ENCODE measurements at regions not wholly inside any gene's neighbourhood (a gene's known extent, or its start where the extent isn't known, plus 50 kb on each side); places are given as distances from the start of the nearest gene placed in this dataset.

GRCh38 chr13:34502011-34502410 lies 440.1 kb upstream of the NBEA start:
- TF ChIP-seq CTCF (IDR thresholded peaks at IDR 0.05; ENCODE audit: borderline replicate concordance, extremely low read depth, low read length, poor library complexity, severe bottlenecking) (no peak), EZH2 (IDR thresholded peaks at IDR 0.05; ENCODE audit: borderline replicate concordance, low read depth, low read length, severe bottlenecking) (no peak)

All from DND-41 (cell line).